ENCODE measurements at regions not wholly inside any gene's neighbourhood (a gene's known extent, or its start where the extent isn't known, plus 50 kb on each side); places are given as distances from the start of the nearest gene placed in this dataset.
"Not testable (repeated sequence)": the region's sequence is repeated elsewhere in the genome, so short reads cannot be mapped to it uniquely, and the experiment has no call there.

- DNase-seq, result no peak
These were observed 609.4 kb downstream of the MTRR start for GRCh38 chr5:8478326-8478725.

GRCh38 chr5:8481007-8481406 is 612.1 kb downstream of the MTRR start:
- no peak for DNase-seq

- no peak for DNase-seq
These were observed 622.3 kb downstream of the MTRR start for GRCh38 chr5:8491254-8491653.

GRCh38 chr5:8493176-8493575 is 624.2 kb downstream of the MTRR start:
- no peak for DNase-seq

- DNase-seq, result no peak
These were observed 631.5 kb downstream of the MTRR start for GRCh38 chr5:8500426-8500825.

- no peak for DNase-seq
These were observed 636.2 kb downstream of the MTRR start for GRCh38 chr5:8505196-8505595.

GRCh38 chr5:8508231-8508630 is 639.3 kb downstream of the MTRR start:
- DNase-seq, result no peak

GRCh38 chr5:8516356-8516755 is 647.4 kb downstream of the MTRR start:
- no peak for DNase-seq

- peak in 1 of 2 donors; percentile 6 for DNase-seq
These were observed 648.5 kb downstream of the MTRR start for GRCh38 chr5:8517456-8517855.

GRCh38 chr5:8520917-8521316 is 652.0 kb downstream of the MTRR start:
- DNase-seq, result no peak

- DNase-seq, result no peak
These were observed 653.0 kb downstream of the MTRR start for GRCh38 chr5:8521991-8522390.

- DNase-seq, result no peak
These were observed 653.7 kb downstream of the MTRR start for GRCh38 chr5:8522646-8523045.

GRCh38 chr5:8523501-8523900 is 654.6 kb downstream of the MTRR start:
- no peak for DNase-seq

GRCh38 chr5:8525819-8526218 is 656.9 kb downstream of the MTRR start:
- no peak for DNase-seq

- DNase-seq, result no peak
These were observed 659.2 kb downstream of the MTRR start for GRCh38 chr5:8528106-8528505.

GRCh38 chr5:8538821-8539220 is 669.9 kb downstream of the MTRR start:
- DNase-seq, result no peak

GRCh38 chr5:8540317-8540716 is 671.4 kb downstream of the MTRR start:
- DNase-seq, result no peak

- DNase-seq, result no peak
These were observed 682.0 kb downstream of the MTRR start for GRCh38 chr5:8550921-8551320.

GRCh38 chr5:8553364-8553763 is 684.4 kb downstream of the MTRR start:
- DNase-seq, result no peak

- no peak for DNase-seq
These were observed 688.8 kb downstream of the MTRR start for GRCh38 chr5:8557728-8558127.

GRCh38 chr5:8560776-8561175 is 691.8 kb downstream of the MTRR start:
- no peak for DNase-seq

GRCh38 chr5:8561224-8561840 is 692.4 kb downstream of the MTRR start:
- DNase-seq, result no peak

- DNase-seq, result no peak
These were observed 692.9 kb downstream of the MTRR start for GRCh38 chr5:8561854-8562253.

- not testable (repeated sequence) for DNase-seq
These were observed 694.6 kb downstream of the MTRR start for GRCh38 chr5:8563540-8563939.

GRCh38 chr5:8568858-8569257 is 699.9 kb downstream of the MTRR start:
- no peak for DNase-seq
